Endothelial cell of umbilical vein (primary cell): ENCODE measurements at regions not wholly inside any gene's neighbourhood (a gene's known extent, or its start where the extent isn't known, plus 50 kb on each side); places are given as distances from the start of the nearest gene placed in this dataset.

Experiments
- BruUV-seq: library from RNA; stranded (reverse); fragments of 400-500 nt; replicated peaks from 2 replicates; lab custom pipeline; 2021; lab: Mats Ljungman, UMichigan
- CTCF ChIA-PET: fragments of 300-600, 350-600 bp; sonication (Branson Sonifier 250); formaldehyde crosslinking; loops from one replicate; lab custom pipeline; 2021; ENCODE audit warnings: antibody characterized with exemption, inconsistent platforms; lab: Charles Lee
- POLR2A ChIA-PET: fragments of 300-600, 350-600 bp; sonication (Branson Sonifier 250); formaldehyde crosslinking; loops from one replicate; lab custom pipeline; 2021; ENCODE audit warnings: antibody characterized with exemption, inconsistent platforms; lab: Charles Lee
- DNase-seq: peaks from one replicate; pipeline ENCODE4 v3.0.0-alpha.2; 2011; ENCODE audit warnings: low read depth, low spot score
- FAIRE-seq: peaks from 2 replicates; lab custom pipeline; 2011; peaks lifted over from hg19 to GRCh38; lab: Jason Lieb, UNC
- H2AFZ ChIP-seq: 2 replicates; pipeline ENCODE4 v1.6.0; 2012; ENCODE audit warnings: low read depth, low read length, control low read depth, inconsistent platforms
- H3K27ac ChIP-seq: 2 replicates; pipeline ENCODE4 v1.5.1; 2011; ENCODE audit warnings: low read depth, mild to moderate bottlenecking, control low read depth, low read length, moderate library complexity; ENCODE audit not compliant: insufficient read depth
- H3K27me3 ChIP-seq, 2 experiments: 2 replicates each; pipeline versions ENCODE4 v1.6.0 to v1.6.1; 2011; ENCODE audit warnings: low read length in 2 of 2, mixed read lengths in 1 of 2; ENCODE audit not compliant: control insufficient read depth in 2 of 2, insufficient read depth in 2 of 2
- H3K36me3 ChIP-seq, 2 experiments: 2 replicates in 1 of 2; 3 replicates in 1 of 2; pipeline ENCODE4 v1.5.1; 2011; ENCODE audit warnings: low read length in 2 of 2, mild to moderate bottlenecking in 1 of 2, moderate library complexity in 1 of 2; ENCODE audit not compliant: control insufficient read depth in 2 of 2, insufficient read depth in 2 of 2; ENCODE audit errors: extremely low read depth in 1 of 2
- H3K4me1 ChIP-seq: 3 replicates; pipeline ENCODE4 v1.5.1; 2011; ENCODE audit warnings: mild to moderate bottlenecking, low read length; ENCODE audit not compliant: control insufficient read depth, insufficient read depth; ENCODE audit errors: extremely low read depth
- H3K4me2 ChIP-seq: 2 replicates; pipeline ENCODE4 v1.6.1; 2011; ENCODE audit warnings: low read length, control low read depth, mixed read lengths; ENCODE audit not compliant: insufficient read depth
- H3K4me3 ChIP-seq, 3 experiments: fragments of 200-600 bp in 1 of 3; sonication (generic), shearing (Covaris generic) in 1 of 3; replicated peaks in 1 of 3; 2 replicates each; pipeline ENCODE4 v1.5.1; 2011 to 2016; ENCODE audit warnings: control low read depth in 3 of 3, low read length in 3 of 3, mild to moderate bottlenecking in 2 of 3, inconsistent platforms in 1 of 3, low read depth in 1 of 3, moderate library complexity in 1 of 3; ENCODE audit not compliant: insufficient read depth in 1 of 3
- H3K79me2 ChIP-seq: 2 replicates; pipeline ENCODE4 v1.6.0; 2012; ENCODE audit warnings: low read length, inconsistent platforms; ENCODE audit not compliant: control insufficient read depth, insufficient read depth
- H3K9ac ChIP-seq: replicated peaks from 2 replicates; pipeline ENCODE3; 2011; ENCODE audit warnings: low read length, control low read depth; ENCODE audit not compliant: insufficient read depth; ENCODE audit errors: extremely low read depth
- H3K9me1 ChIP-seq: replicated peaks from 3 replicates; pipeline ENCODE4 v1.6.0; 2011; ENCODE audit warnings: mild to moderate bottlenecking, low read length; ENCODE audit not compliant: control insufficient read depth, insufficient read depth; ENCODE audit errors: extremely low read depth
- H3K9me3 ChIP-seq: replicated peaks from 2 replicates; pipeline ENCODE4 v1.5.1; 2012; ENCODE audit warnings: low read length, inconsistent platforms; ENCODE audit not compliant: control insufficient read depth, insufficient read depth
- H4K20me1 ChIP-seq: replicated peaks from 2 replicates; pipeline ENCODE3; 2011; ENCODE audit warnings: mild to moderate bottlenecking, low read length; ENCODE audit not compliant: control insufficient read depth, insufficient read depth; ENCODE audit errors: extremely low read depth
- EZH2 ChIP-seq: IDR thresholded peaks from 2 replicates; pipeline ENCODE4 v1.6.1; 2012; ENCODE audit warnings: borderline replicate concordance, low read depth, mild to moderate bottlenecking, moderate library complexity, low read length, inconsistent platforms; ENCODE audit not compliant: severe bottlenecking
- FOS ChIP-seq: IDR thresholded peaks from 2 replicates; pipeline ENCODE4 v1.6.1; 2011; ENCODE audit warnings: mild to moderate bottlenecking, low read length, moderate library complexity, borderline replicate concordance; ENCODE audit not compliant: insufficient read depth
- GATA2 ChIP-seq: IDR thresholded peaks from 2 replicates; pipeline ENCODE4 v1.7.0; 2011; ENCODE audit warnings: low read depth, mild to moderate bottlenecking, moderate library complexity, mixed read lengths, low read length; ENCODE audit not compliant: insufficient read length, insufficient read depth
- JUN ChIP-seq: IDR thresholded peaks from 2 replicates; pipeline ENCODE4 v1.6.1; 2011; ENCODE audit warnings: borderline replicate concordance, low read depth; ENCODE audit not compliant: insufficient read length, insufficient read depth
- MYC ChIP-seq: IDR thresholded peaks from one replicate; pipeline ENCODE4 v1.6.1; 2011; ENCODE audit warnings: mild to moderate bottlenecking, low read depth, low read length
- POLR2A ChIP-seq: IDR thresholded peaks from 2 replicates; pipeline ENCODE4 v1.6.1; 2012; ENCODE audit warnings: low read depth, mild to moderate bottlenecking, control low read depth, low read length
- dilution Hi-C: fragments of 300-500 bp; cut with MboI; formaldehyde crosslinking; loops from one replicate; pipeline ENCODE4 v1.15.0; 2019; ENCODE audit warnings: low sequenced_read_pairs; ENCODE audit not compliant: extremely low pct_ligation_motif_present
- intact Hi-C: fragments of 100-400 bp; cut with micrococcal nuclease; formaldehyde crosslinking; loops from one replicate; pipeline ENCODE4 v1.10.0; 2022
- TF ChIP-seq, protein P1 (sequence below), 2 donors: IDR thresholded peaks; 1 replicate in 1 of 2; 2 replicates in 1 of 2; pipeline ENCODE4 v1.5.1; 2011; ENCODE audit warnings: low read length in 2 of 2, mild to moderate bottlenecking in 2 of 2, moderate library complexity in 2 of 2, control low read depth in 1 of 2, inconsistent platforms in 1 of 2, low read depth in 1 of 2; ENCODE audit not compliant: insufficient read depth in 1 of 2; ENCODE audit errors: extremely low read depth in 1 of 2
- TF ChIP-seq, protein P2 (sequence below): IDR thresholded peaks from 2 replicates; pipeline ENCODE4 v1.6.1; 2011; ENCODE audit not compliant: insufficient read depth, insufficient read length

DNA sequence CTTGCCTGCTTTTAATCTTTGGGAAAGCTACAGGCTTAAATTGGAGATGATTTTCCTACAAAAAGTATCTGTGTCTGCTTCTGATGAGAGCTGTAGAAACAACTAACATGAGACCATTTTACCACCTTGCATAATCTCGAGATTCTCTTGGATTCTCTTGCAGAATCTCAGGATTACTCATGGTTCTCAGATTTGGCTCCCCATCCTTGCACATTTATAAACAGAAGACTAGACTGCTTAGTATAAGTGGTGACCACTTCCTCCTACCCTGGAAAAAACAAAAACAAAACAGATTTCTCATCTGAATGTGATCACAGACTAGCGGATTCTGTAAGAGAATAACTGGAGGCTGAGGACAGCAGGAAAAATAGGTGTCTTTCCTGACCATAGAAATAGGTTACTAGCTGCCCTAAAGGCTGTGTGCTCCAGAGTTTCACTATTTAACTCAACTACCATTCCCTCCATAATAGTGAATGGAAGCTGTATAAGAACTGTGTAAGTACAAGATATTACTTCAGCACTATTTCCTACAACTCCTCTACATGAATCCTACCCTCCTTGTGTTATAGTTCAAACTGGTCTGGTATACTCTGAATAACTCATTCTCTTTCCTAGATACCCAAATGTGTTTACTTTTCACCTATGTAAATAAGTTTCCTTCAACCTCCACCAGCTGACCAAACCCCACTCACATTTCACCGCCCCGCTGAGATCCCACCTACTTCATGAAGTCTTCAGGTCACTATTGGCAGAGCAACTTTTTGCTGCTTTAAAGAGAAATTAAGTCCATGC lies 122.2 kb upstream of the C2CD4B start:
- intact Hi-C loops (no loop called here), dilution Hi-C loops (no loop called here)
- H3K79me2 ChIP-seq, result no peaks in the 10 kb centered on the region
- no peak overlapping the region for H3K27ac ChIP-seq
- no peak overlapping the region for H3K4me2 ChIP-seq
- FAIRE-seq (no peak), DNase-seq (no peak)
- H3K27me3 ChIP-seq, result peaks cover 6 to 15% of the 10 kb centered on the region in 2 experiments
- H3K4me1 ChIP-seq, result no peaks in the 10 kb centered on the region
- no peak overlapping the region for H3K4me3 ChIP-seq
- H2AFZ ChIP-seq, result no peak overlapping the region
- no TSS peak for BruUV-seq
- TF ChIP-seq POLR2A (no peak), JUN (no peak), FOS (no peak), GATA2 (no peak), MYC (no peak), EZH2 (no peak)
- TF ChIP-seq, protein P1, sequence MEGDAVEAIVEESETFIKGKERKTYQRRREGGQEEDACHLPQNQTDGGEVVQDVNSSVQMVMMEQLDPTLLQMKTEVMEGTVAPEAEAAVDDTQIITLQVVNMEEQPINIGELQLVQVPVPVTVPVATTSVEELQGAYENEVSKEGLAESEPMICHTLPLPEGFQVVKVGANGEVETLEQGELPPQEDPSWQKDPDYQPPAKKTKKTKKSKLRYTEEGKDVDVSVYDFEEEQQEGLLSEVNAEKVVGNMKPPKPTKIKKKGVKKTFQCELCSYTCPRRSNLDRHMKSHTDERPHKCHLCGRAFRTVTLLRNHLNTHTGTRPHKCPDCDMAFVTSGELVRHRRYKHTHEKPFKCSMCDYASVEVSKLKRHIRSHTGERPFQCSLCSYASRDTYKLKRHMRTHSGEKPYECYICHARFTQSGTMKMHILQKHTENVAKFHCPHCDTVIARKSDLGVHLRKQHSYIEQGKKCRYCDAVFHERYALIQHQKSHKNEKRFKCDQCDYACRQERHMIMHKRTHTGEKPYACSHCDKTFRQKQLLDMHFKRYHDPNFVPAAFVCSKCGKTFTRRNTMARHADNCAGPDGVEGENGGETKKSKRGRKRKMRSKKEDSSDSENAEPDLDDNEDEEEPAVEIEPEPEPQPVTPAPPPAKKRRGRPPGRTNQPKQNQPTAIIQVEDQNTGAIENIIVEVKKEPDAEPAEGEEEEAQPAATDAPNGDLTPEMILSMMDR (IDR thresholded peaks at IDR 0.05; ENCODE audit: extremely low read depth in 1 of 2, insufficient read depth in 1 of 2, low read depth in 1 of 2, low read length in 2 of 2), result no peak
- TF ChIP-seq, protein P2, sequence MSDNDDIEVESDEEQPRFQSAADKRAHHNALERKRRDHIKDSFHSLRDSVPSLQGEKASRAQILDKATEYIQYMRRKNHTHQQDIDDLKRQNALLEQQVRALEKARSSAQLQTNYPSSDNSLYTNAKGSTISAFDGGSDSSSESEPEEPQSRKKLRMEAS, result no peak
- no peaks in the 10 kb centered on the region for H3K9me3 ChIP-seq
- H3K9ac ChIP-seq, result no peak overlapping the region
- no peaks in the 10 kb centered on the region for H4K20me1 ChIP-seq
- POLR2A ChIA-PET, result no interaction called here
- no peaks in the 10 kb centered on the region for H3K36me3 ChIP-seq
- H3K9me1 ChIP-seq, result no peaks in the 10 kb centered on the region
- CTCF ChIA-PET, result interaction anchor here (1.5 kb wide), 1 partner anchor 455 kb away, joined by 3 read pairs; no protein-coding TSS in a partner anchor
